ENCODE measurements at regions not wholly inside any gene's neighbourhood (a gene's known extent, or its start where the extent isn't known, plus 50 kb on each side); places are given as distances from the start of the nearest gene placed in this dataset.
"Not testable (repeated sequence)": the region's sequence is repeated elsewhere in the genome, so short reads cannot be mapped to it uniquely, and the experiment has no call there.

DNA sequence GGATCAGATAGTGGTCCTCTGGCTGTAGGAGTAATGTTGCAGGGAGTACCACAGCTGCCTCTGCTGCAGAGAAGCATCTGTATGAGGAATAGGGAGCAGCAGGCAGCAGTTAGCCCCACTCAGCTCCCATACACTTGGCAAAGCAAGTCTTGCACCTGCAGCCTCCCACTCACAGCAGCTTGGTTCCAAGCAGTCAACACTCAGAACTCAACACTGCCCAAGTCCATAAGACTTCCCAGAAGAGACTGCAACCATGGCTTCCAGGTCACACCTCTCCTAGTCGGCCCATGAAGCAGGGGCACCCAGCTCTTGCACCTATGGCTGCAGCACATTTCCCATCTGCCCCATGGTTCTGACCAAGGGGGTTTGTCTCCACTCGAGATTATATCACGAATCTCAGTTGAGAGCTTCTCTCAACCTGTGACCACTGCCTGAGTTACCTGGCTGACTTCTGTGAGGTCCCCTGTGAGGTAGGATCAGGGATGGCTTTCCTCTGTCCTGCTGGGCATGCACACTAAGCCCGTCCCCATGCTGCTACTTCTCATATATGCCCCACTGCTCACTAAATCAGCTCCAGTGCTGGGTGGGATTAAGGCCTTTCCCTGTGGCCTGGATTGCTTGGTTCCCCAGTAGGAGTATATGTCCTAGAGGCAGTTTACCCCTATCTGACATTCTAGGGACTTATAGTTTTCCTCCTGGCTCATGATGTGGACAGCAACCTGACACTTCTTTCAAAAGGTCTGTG, 562.0 kb upstream of the TPTE start:
- H3K27ac Mint-ChIP-seq; H3K27me3 Mint-ChIP-seq (ENCODE audit: low read depth); H3K4me3 Mint-ChIP-seq; H3K36me3 Mint-ChIP-seq (ENCODE audit: low read depth); H3K4me1 Mint-ChIP-seq: not testable (repeated sequence)
- peaks cover 19% of the 10 kb centered on the region for H3K9me3 Mint-ChIP-seq

DNA sequence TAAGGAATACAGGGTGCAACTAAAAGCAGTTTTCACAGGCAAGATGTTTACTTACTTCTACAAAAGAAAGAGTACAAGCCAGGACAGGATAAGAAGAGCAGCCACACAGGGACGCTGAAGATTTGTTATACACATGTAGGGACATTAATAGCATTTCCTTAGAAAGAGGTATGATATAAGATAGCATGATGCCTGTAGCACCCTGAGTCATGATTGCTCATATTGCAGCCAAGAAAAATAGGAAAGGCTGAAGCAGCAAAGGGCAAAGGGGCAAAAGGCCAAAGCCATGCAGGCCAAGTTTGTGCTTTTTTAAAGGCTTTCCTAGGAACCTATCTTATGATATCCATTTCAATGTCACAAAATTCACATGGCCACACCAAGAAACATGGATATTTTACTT, 552.0 kb upstream of the TPTE start:
- H3K36me3 Mint-ChIP-seq (ENCODE audit: low read depth); H3K4me1 Mint-ChIP-seq; H3K27ac Mint-ChIP-seq; H3K4me3 Mint-ChIP-seq; H3K27me3 Mint-ChIP-seq (ENCODE audit: low read depth): not testable (repeated sequence)
- peaks cover 37% of the 10 kb centered on the region for H3K9me3 Mint-ChIP-seq

DNA sequence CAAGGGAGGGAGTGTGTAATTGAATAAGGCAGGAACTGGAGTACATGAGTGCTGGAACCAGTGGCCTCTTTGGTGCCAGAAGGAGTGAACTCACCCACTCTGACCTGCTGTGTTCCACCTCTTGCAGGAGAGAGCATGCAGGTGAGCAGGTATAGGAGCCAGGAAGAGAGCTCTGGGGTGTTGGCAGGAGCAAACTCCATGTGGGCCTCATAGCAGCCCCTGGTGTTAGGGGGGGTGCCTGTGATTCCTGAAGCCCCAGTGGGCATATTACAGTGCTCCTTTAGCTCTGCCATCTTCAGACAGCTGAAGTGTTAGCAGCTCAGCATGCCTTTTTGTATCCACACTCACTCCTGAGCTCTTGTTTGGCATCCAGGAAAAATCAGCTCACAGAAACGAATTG, 549.4 kb upstream of the TPTE start:
- H3K27me3 Mint-ChIP-seq (ENCODE audit: low read depth), result not testable (repeated sequence)

DNA sequence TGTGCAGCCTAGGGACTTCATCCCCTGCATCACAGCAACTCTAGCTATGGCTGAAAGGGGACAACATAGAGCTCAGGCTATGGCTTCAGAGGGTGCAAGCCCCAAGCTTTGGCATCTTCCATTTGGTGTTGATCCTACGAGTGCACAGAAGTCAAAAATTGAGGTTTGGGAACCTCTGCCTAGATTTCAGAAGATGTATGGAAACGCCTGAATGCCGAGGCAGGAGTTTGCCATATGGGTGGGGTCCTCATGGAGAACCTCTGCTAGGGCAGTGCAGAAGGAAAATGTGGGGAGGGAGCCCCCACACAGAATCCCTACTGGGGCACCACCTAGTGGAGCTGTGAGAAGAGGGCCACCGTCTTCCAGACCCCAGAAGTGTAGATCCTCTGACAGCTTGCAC, 543.0 kb upstream of the TPTE start:
- H3K36me3 Mint-ChIP-seq (ENCODE audit: low read depth); H3K4me1 Mint-ChIP-seq; H3K4me3 Mint-ChIP-seq; H3K27ac Mint-ChIP-seq; H3K27me3 Mint-ChIP-seq (ENCODE audit: low read depth): not testable (repeated sequence)
- H3K9me3 Mint-ChIP-seq, result peaks cover 48% of the 10 kb centered on the region

More for the DNA sequence above, 549.4 kb upstream of the TPTE start:
- H3K4me1 Mint-ChIP-seq; H3K36me3 Mint-ChIP-seq (ENCODE audit: low read depth); H3K4me3 Mint-ChIP-seq; H3K27ac Mint-ChIP-seq: not testable (repeated sequence)
- H3K9me3 Mint-ChIP-seq, result peaks cover 32% of the 10 kb centered on the region

DNA sequence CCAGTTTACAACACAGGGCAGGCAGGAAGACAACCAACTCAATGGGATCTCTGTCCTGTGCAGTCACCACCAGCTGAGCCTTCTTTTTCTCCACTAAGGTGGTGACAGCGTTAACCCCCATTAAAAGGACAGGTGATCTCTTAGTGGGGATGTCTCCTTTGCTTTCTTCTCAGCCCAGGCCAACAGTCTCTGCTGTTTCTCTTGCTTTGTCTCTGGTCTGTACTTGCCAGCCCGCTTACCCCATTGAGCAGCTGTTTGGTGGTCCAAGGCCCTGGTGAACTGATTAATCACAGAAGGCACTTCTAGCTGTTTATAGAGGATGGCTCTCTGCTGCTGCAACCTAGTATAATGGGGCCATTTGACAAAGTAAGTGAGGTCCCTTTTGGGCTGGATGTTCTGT, 523.9 kb upstream of the TPTE start:
- not testable (repeated sequence) for H3K27me3 Mint-ChIP-seq (ENCODE audit: low read depth); H3K4me3 Mint-ChIP-seq; H3K27ac Mint-ChIP-seq; H3K36me3 Mint-ChIP-seq (ENCODE audit: low read depth); H3K4me1 Mint-ChIP-seq
- H3K9me3 Mint-ChIP-seq, result peaks cover 23% of the 10 kb centered on the region

DNA sequence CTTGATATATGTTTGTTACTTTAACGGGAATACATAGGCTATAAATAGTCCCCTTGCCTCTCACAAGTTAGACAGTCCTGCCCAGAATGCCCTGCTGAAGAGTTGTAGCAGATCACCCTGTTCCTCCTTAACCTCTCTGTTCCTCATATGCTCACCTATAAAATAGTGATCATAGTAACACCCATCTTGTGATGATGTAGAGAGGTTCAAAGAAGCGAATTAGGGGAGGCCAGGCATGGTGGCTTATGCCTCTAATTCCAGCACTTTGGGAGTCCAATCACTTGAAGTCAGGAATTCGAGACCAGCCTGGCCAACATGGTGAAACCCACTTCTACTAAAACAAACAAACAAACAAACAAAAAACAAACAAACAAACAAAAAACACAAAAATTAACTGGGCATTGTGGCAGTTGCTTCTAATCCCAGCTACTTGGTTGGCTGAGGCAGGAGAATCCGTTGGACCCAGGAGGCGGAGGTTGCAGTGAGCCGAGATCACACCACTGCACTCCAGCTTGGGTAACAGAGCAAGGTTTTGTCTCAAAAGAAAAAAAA, 518.5 kb upstream of the TPTE start:
- not testable (repeated sequence) for H3K4me3 Mint-ChIP-seq; H3K27me3 Mint-ChIP-seq (ENCODE audit: low read depth); H3K36me3 Mint-ChIP-seq (ENCODE audit: low read depth); H3K4me1 Mint-ChIP-seq; H3K27ac Mint-ChIP-seq
- peaks cover 39% of the 10 kb centered on the region for H3K9me3 Mint-ChIP-seq

DNA sequence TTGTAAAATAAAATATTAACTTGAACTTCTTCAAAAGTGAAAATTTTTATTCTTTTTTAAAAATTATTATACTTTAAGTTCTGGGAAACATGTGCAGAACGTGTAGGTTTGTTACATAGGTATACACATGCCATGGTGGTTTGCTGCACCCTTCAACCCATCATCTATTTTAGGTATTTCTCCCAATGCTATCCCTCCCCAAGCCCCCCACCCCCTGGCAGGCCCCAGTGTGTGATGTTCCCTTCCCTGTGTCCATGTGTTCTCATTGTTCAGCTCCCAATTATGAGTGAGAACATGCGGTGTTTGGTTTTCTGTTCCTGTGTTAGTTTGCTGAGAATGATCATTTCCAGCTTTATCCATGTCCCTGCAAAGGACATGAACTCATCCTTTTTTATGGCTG, 515.6 kb upstream of the TPTE start:
- H3K27ac Mint-ChIP-seq; H3K4me1 Mint-ChIP-seq; H3K27me3 Mint-ChIP-seq (ENCODE audit: low read depth); H3K4me3 Mint-ChIP-seq; H3K36me3 Mint-ChIP-seq (ENCODE audit: low read depth): not testable (repeated sequence)
- peaks cover 37% of the 10 kb centered on the region for H3K9me3 Mint-ChIP-seq

DNA sequence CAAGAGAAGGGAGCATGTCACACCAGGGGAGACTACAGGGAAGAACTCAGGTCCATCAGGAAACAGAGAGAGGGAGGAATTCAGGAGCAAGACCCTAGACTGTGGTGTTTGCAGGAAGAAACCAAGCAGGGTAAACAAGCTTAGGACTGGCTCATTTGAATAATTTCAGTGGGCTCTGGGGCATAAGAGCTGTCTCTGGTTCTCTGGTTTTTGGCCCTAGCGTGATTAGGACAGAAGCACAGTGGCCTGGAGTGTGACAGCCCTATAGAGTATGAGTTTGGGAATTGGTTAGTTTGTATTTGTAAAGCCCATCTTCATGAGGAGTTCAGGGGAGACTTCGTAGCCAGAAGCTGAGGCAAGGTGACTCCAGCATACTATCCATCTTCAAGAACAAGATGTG, 504.4 kb upstream of the TPTE start:
- not testable (repeated sequence) for H3K27ac Mint-ChIP-seq; H3K27me3 Mint-ChIP-seq (ENCODE audit: low read depth); H3K4me1 Mint-ChIP-seq; H3K4me3 Mint-ChIP-seq; H3K36me3 Mint-ChIP-seq (ENCODE audit: low read depth)
- H3K9me3 Mint-ChIP-seq, result peaks cover 17% of the 10 kb centered on the region

DNA sequence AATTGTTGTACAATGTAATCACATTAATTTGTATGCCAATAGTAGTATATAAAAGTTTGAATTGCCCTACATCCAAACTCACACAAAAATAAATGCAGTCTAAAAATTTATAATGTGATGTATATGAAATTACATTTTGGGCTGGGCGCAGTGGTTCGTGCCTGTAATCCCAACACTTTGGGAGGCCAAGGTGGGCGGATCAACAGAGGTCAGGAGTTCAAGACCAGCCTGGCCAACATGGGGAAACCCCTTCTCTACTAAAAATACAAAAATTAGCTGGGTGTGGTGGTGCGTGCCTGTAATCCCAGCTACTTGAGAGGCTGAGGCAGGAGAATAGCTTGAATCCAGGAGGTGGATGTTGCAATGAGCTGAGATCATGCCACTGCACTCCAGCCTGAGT, 503.6 kb upstream of the TPTE start:
- not testable (repeated sequence) for H3K36me3 Mint-ChIP-seq (ENCODE audit: low read depth); H3K4me1 Mint-ChIP-seq; H3K27me3 Mint-ChIP-seq (ENCODE audit: low read depth); H3K4me3 Mint-ChIP-seq; H3K27ac Mint-ChIP-seq
- H3K9me3 Mint-ChIP-seq, result peaks cover 14% of the 10 kb centered on the region

DNA sequence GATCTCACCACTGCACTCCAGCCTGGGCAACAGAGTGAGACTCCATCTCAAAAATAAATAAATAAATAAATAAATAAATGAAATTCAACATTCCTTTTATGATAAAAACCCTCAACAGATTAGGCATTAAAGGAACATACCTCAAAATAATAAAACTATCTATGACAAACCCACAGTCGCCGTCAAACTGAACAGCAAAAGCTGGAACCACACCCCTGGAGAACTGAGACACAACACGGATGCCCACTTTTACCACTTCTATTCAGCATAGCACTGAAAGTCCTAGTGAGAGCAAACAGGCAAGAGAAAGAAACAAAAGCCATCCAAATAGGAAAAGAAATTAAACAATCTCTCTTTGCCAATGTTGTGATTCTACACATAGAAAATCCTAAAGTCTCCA, 499.9 kb upstream of the TPTE start:
- H3K9me3 Mint-ChIP-seq, result peaks cover 27% of the 10 kb centered on the region
- not testable (repeated sequence) for H3K4me3 Mint-ChIP-seq; H3K4me1 Mint-ChIP-seq; H3K27ac Mint-ChIP-seq; H3K27me3 Mint-ChIP-seq (ENCODE audit: low read depth); H3K36me3 Mint-ChIP-seq (ENCODE audit: low read depth)

DNA sequence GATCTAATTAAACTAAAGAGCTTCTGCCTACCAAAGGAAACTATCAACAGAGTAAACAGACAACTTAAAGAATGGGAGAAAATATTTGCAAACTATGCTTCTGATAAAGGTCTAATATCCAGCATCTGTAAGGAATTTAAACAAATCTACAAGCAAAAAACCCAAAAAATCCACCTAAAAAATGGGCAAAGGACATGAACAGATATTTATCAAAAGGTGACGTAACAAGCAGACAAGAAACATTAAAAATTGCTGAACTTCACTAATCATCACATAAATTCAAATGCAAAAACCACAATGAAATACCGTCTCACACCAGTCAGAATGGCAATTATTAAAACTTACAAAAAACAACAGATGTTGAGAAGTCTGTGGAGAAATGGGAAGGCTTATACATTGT, 498.6 kb upstream of the TPTE start:
- not testable (repeated sequence) for H3K4me3 Mint-ChIP-seq; H3K36me3 Mint-ChIP-seq (ENCODE audit: low read depth); H3K27ac Mint-ChIP-seq; H3K27me3 Mint-ChIP-seq (ENCODE audit: low read depth); H3K4me1 Mint-ChIP-seq
- peaks cover 17% of the 10 kb centered on the region for H3K9me3 Mint-ChIP-seq
